ENCODE measurements at regions not wholly inside any gene's neighbourhood (a gene's known extent, or its start where the extent isn't known, plus 50 kb on each side); places are given as distances from the start of the nearest gene placed in this dataset.

- H2BK15ac ChIP-seq (ENCODE audit: low read length), result no peak overlapping the region
- H3K4me1 ChIP-seq (replicated peaks in 1 of 4; ENCODE audit: control insufficient read depth in 3 of 4, insufficient read depth in 4 of 4, low read length in 3 of 4), result no peaks in the 10 kb centered on the region
- H3K14ac ChIP-seq (ENCODE audit: insufficient read length), result no peak overlapping the region
- ChIA-PET CTCF (ENCODE audit: partially characterized antibody) (no interaction called here), POLR2A (ENCODE audit: partially characterized antibody) (no interaction called here)
- no peak overlapping the region for H2BK20ac ChIP-seq (ENCODE audit: low read length)
- no peak overlapping the region for H3K23ac ChIP-seq (ENCODE audit: insufficient read length)
- no peak overlapping the region for H2BK5ac ChIP-seq (ENCODE audit: low read depth, low read length)
- no peak for DNase-seq (ENCODE audit: low read depth in 1 of 2, low spot score in 2 of 2)
- H2AFZ ChIP-seq (ENCODE audit: low read length), result no peak overlapping the region
- H3K79me2 ChIP-seq (ENCODE audit: control insufficient read depth in 1 of 2, insufficient read depth in 2 of 2, low read length in 2 of 2), result no peaks in the 10 kb centered on the region
- no peak overlapping the region for H3K18ac ChIP-seq (ENCODE audit: extremely low read depth, low read length)
- no peaks in the 10 kb centered on the region for H3K27me3 ChIP-seq (replicated peaks in 1 of 4; ENCODE audit: control insufficient read depth in 3 of 4, extremely low read depth in 1 of 4, insufficient read depth in 3 of 4, low read length in 3 of 4)
- H3K36me3 ChIP-seq (ENCODE audit: control insufficient read depth in 2 of 4, insufficient read depth in 4 of 4, low read length in 3 of 4), result no peaks in the 10 kb centered on the region
- H3K9me3 ChIP-seq (ENCODE audit: insufficient read depth in 2 of 2, low read depth in 1 of 2, low read length in 1 of 2), result no peaks in the 10 kb centered on the region; a peak in 1 of 4 replicates
- H4K91ac ChIP-seq (replicated peaks; ENCODE audit: insufficient read length, low read length), result no peak overlapping the region
- H3K56ac ChIP-seq (replicated peaks; ENCODE audit: insufficient read length, low read depth, low read length), result no peak overlapping the region
- no peak overlapping the region for H4K8ac ChIP-seq (ENCODE audit: extremely low read depth, insufficient read depth, low read length)
- no peak overlapping the region for H2BK120ac ChIP-seq (replicated peaks; ENCODE audit: low read depth, low read length)
- no peak overlapping the region for H3K4ac ChIP-seq (replicated peaks; ENCODE audit: insufficient read length, low read depth, low read length)
- no peak overlapping the region for H4K5ac ChIP-seq (ENCODE audit: insufficient read length, low read depth, low read length)
- TF ChIP-seq GABPA (IDR thresholded peaks at IDR 0.05; ENCODE audit: borderline replicate concordance, insufficient read depth, low read length) (no peak), USF2 (IDR thresholded peaks at IDR 0.05; ENCODE audit: low read length) (no peak), TAF7 (optimal IDR thresholded peaks at IDR 0.05; ENCODE audit: borderline replicate concordance, low read depth, low read length) (no peak)
- no peak overlapping the region for H3K4me2 ChIP-seq (ENCODE audit: insufficient read depth in 1 of 2, low read depth in 2 of 2, low read length in 2 of 2)
- WGBS, 2 experiments (ENCODE audit: extremely low coverage in 1 of 2, insufficient coverage in 1 of 2, insufficient read length in 1 of 2, insufficient replicate concordance in 2 of 2, low coverage in 1 of 2, low lambda C conversion rate in 2 of 2, missing lambda C conversion rate in 1 of 2), result 87% methylated on average over 1 of the region's 1 CpG; no CpG with 5 or more reads in 1 of the 2 experiments
- no peak overlapping the region for H3K9ac ChIP-seq (replicated peaks in 1 of 4; ENCODE audit: extremely low read depth in 1 of 4, low read depth in 3 of 4, low read length in 3 of 4)
- H2BK12ac ChIP-seq (ENCODE audit: low read depth, low read length), result no peak overlapping the region
- H3K27ac ChIP-seq (ENCODE audit: low read depth, low read length), result no peak overlapping the region
- H3K23me2 ChIP-seq (ENCODE audit: low read depth, low read length), result no peaks in the 10 kb centered on the region
- no peak overlapping the region for H3K4me3 ChIP-seq (ENCODE audit: extremely low read depth in 1 of 4, insufficient read depth in 2 of 4, low read depth in 3 of 4, low read length in 4 of 4)
- no peaks in the 10 kb centered on the region for H3K79me1 ChIP-seq (ENCODE audit: low read depth, low read length)
- FAIRE-seq, result peak; percentile 52
- no peak overlapping the region for H2AK5ac ChIP-seq (ENCODE audit: low read depth, low read length)
- no peaks in the 10 kb centered on the region for H4K20me1 ChIP-seq (replicated peaks in 1 of 2; ENCODE audit: control insufficient read depth in 1 of 2, insufficient read depth in 2 of 2, low read length in 2 of 2)
Measured at GRCh38 chr2:194926873-194927272, 730.2 kb upstream of the SLC39A10 start.
